Activated CD4-positive, alpha-beta T cell treated with anti-CD3 and anti-CD28 coated beads, Interleukin-2, amount 10 ng/mL, durations not matched to agents 24 days and 14 days (primary cell): ENCODE measurements at regions not wholly inside any gene's neighbourhood (a gene's known extent, or its start where the extent isn't known, plus 50 kb on each side); places are given as distances from the start of the nearest gene placed in this dataset.

ENCODE experiments used
- DNase-seq: peaks from one replicate; pipeline ENCODE4 v3.0.0; 2022
- H3K27ac Mint-ChIP-seq: one replicate; pipeline ENCODE4 v1.8.0; 2022; ENCODE audit warnings: mild to moderate bottlenecking, mixed read lengths
- H3K27me3 Mint-ChIP-seq: one replicate; pipeline ENCODE4 v1.8.0; 2022; ENCODE audit warnings: mixed read lengths
- H3K36me3 Mint-ChIP-seq: one replicate; pipeline ENCODE4 v1.8.0; 2022; ENCODE audit warnings: low read depth, mild to moderate bottlenecking, mixed read lengths
- H3K4me1 Mint-ChIP-seq: one replicate; pipeline ENCODE4 v1.8.0; 2021; ENCODE audit warnings: mixed read lengths
- H3K4me3 Mint-ChIP-seq: one replicate; pipeline ENCODE4 v1.8.0; 2022; ENCODE audit warnings: mild to moderate bottlenecking, moderate library complexity, mixed read lengths
- H3K9me3 Mint-ChIP-seq: one replicate; pipeline ENCODE4 v1.8.0; 2021; ENCODE audit warnings: mixed read lengths
- intact Hi-C: fragments of 100-400 bp; cut with micrococcal nuclease; formaldehyde crosslinking; loops from one replicate; pipeline ENCODE4 v1.15.1; 2023

GRCh38 chr6:151709329-151709728 lies 98.2 kb upstream of the ESR1 start:
- Mint-ChIP-seq H3K27ac (no peak overlapping the region), H3K27me3 (peaks cover 15% of the 10 kb centered on the region)

GRCh38 chr6:151716526-151716932 lies 91.0 kb upstream of the ESR1 start:
- no peak overlapping the region for H3K4me3 Mint-ChIP-seq
- peak; percentile 64 for DNase-seq
- peak overlapping the region; percentile 25 for H3K27ac Mint-ChIP-seq
- H3K27me3 Mint-ChIP-seq: peaks cover 11% of the 10 kb centered on the region
- H3K36me3 Mint-ChIP-seq: peaks cover 37% of the 10 kb centered on the region
- intact Hi-C loops: no loop called here
- H3K9me3 Mint-ChIP-seq: peaks cover 36% of the 10 kb centered on the region
- peaks cover 16% of the 10 kb centered on the region for H3K4me1 Mint-ChIP-seq

More at GRCh38 chr6:151709329-151709728, 98.2 kb upstream of the ESR1 start:
- H3K36me3 Mint-ChIP-seq: peaks cover 20% of the 10 kb centered on the region
- peaks cover 21% of the 10 kb centered on the region for H3K9me3 Mint-ChIP-seq
- H3K4me3 Mint-ChIP-seq: no peak overlapping the region
- intact Hi-C loops: loop anchor here (10.0 kb wide), 1 partner anchor 215 kb away; the partner anchor contains the start of gene CCDC170
- no peak for DNase-seq
- H3K4me1 Mint-ChIP-seq: peaks cover 14% of the 10 kb centered on the region

GRCh38 chr6:151719070-151719469 lies 88.4 kb upstream of the ESR1 start:
- Mint-ChIP-seq H3K36me3 (peaks cover 20% of the 10 kb centered on the region), H3K9me3 (peaks cover 18% of the 10 kb centered on the region), H3K27me3 (peaks cover 11% of the 10 kb centered on the region), H3K4me3 (no peak overlapping the region), H3K27ac (no peak overlapping the region), H3K4me1 (peaks cover 27% of the 10 kb centered on the region)
- no peak for DNase-seq
- intact Hi-C loops: no loop called here

- Mint-ChIP-seq H3K36me3 (peaks cover 3% of the 10 kb centered on the region), H3K27me3 (peaks cover 11% of the 10 kb centered on the region), H3K9me3 (peaks cover 4% of the 10 kb centered on the region), H3K4me1 (peaks cover 28% of the 10 kb centered on the region), H3K27ac (no peak overlapping the region), H3K4me3 (no peak overlapping the region)
- intact Hi-C loops: no loop called here
- no peak for DNase-seq
Measured at GRCh38 chr6:151721146-151721545, 86.3 kb upstream of the ESR1 start.

- peaks cover 3% of the 10 kb centered on the region for H3K36me3 Mint-ChIP-seq
- H3K4me3 Mint-ChIP-seq: no peak overlapping the region
- H3K27me3 Mint-ChIP-seq: peaks cover 11% of the 10 kb centered on the region
- H3K27ac Mint-ChIP-seq: no peak overlapping the region
- intact Hi-C loops: no loop called here
- H3K4me1 Mint-ChIP-seq: peaks cover 26% of the 10 kb centered on the region
- H3K9me3 Mint-ChIP-seq: peaks cover 4% of the 10 kb centered on the region
- DNase-seq: no peak
Measured at GRCh38 chr6:151721671-151722070, 85.8 kb upstream of the ESR1 start.

GRCh38 chr6:151722342-151722741 lies 85.1 kb upstream of the ESR1 start:
- DNase-seq: no peak
- H3K4me3 Mint-ChIP-seq: no peak overlapping the region
- peaks cover 3% of the 10 kb centered on the region for H3K36me3 Mint-ChIP-seq
- H3K9me3 Mint-ChIP-seq: peaks cover 4% of the 10 kb centered on the region
- H3K27ac Mint-ChIP-seq: no peak overlapping the region
- H3K27me3 Mint-ChIP-seq: peaks cover 11% of the 10 kb centered on the region
- intact Hi-C loops: no loop called here
- H3K4me1 Mint-ChIP-seq: peaks cover 26% of the 10 kb centered on the region

- H3K27ac Mint-ChIP-seq: peak overlapping the region; percentile 64
- peaks cover 11% of the 10 kb centered on the region for H3K27me3 Mint-ChIP-seq
- H3K36me3 Mint-ChIP-seq: peaks cover 5% of the 10 kb centered on the region
- peak; percentile 79 for DNase-seq
- intact Hi-C loops: loop anchor here (1.0 kb wide), 5 partner anchors 21 to 448 kb away; no protein-coding TSS in a partner anchor
- H3K4me3 Mint-ChIP-seq: peak overlapping the region; percentile 29
- H3K9me3 Mint-ChIP-seq: peaks cover 4% of the 10 kb centered on the region
- H3K4me1 Mint-ChIP-seq: peaks cover 26% of the 10 kb centered on the region
Measured at GRCh38 chr6:151723152-151723551, 84.3 kb upstream of the ESR1 start.

- peaks cover 4% of the 10 kb centered on the region for H3K36me3 Mint-ChIP-seq
- H3K4me1 Mint-ChIP-seq: peaks cover 5% of the 10 kb centered on the region
- intact Hi-C loops: no loop called here
- H3K27ac Mint-ChIP-seq: no peak overlapping the region
- DNase-seq: no peak
- peaks cover 8% of the 10 kb centered on the region for H3K27me3 Mint-ChIP-seq
- H3K4me3 Mint-ChIP-seq: no peak overlapping the region
- H3K9me3 Mint-ChIP-seq: no peaks in the 10 kb centered on the region
Measured at GRCh38 chr6:151729829-151730495, 77.5 kb upstream of the ESR1 start.

GRCh38 chr6:151730496-151730870 lies 77.0 kb upstream of the ESR1 start:
- no peak overlapping the region for H3K27ac Mint-ChIP-seq
- H3K27me3 Mint-ChIP-seq: peaks cover 8% of the 10 kb centered on the region
- no peak overlapping the region for H3K4me3 Mint-ChIP-seq
- DNase-seq: no peak
- peaks cover 4% of the 10 kb centered on the region for H3K4me1 Mint-ChIP-seq
- H3K9me3 Mint-ChIP-seq: no peaks in the 10 kb centered on the region
- peaks cover 4% of the 10 kb centered on the region for H3K36me3 Mint-ChIP-seq
- intact Hi-C loops: no loop called here

- H3K4me3 Mint-ChIP-seq: no peak overlapping the region
- H3K9me3 Mint-ChIP-seq: no peaks in the 10 kb centered on the region
- H3K36me3 Mint-ChIP-seq: peaks cover 4% of the 10 kb centered on the region
- DNase-seq: no peak
- H3K27me3 Mint-ChIP-seq: peaks cover 8% of the 10 kb centered on the region
- intact Hi-C loops: no loop called here
- no peaks in the 10 kb centered on the region for H3K4me1 Mint-ChIP-seq
- no peak overlapping the region for H3K27ac Mint-ChIP-seq
Measured at GRCh38 chr6:151731313-151731712, 76.2 kb upstream of the ESR1 start.

- intact Hi-C loops: no loop called here
- H3K4me1 Mint-ChIP-seq: no peaks in the 10 kb centered on the region
- H3K4me3 Mint-ChIP-seq: no peak overlapping the region
Measured at GRCh38 chr6:151733680-151734320, 73.7 kb upstream of the ESR1 start.

GRCh38 chr6:151738267-151738666 lies 69.2 kb upstream of the ESR1 start:
- Mint-ChIP-seq H3K27ac (no peak overlapping the region), H3K4me3 (no peak overlapping the region), H3K36me3 (no peaks in the 10 kb centered on the region), H3K4me1 (no peaks in the 10 kb centered on the region), H3K9me3 (no peaks in the 10 kb centered on the region), H3K27me3 (peaks cover 28% of the 10 kb centered on the region)
- no peak for DNase-seq
- intact Hi-C loops: no loop called here

More at GRCh38 chr6:151733680-151734320, 73.7 kb upstream of the ESR1 start:
- Mint-ChIP-seq H3K27ac (no peak overlapping the region), H3K36me3 (no peaks in the 10 kb centered on the region), H3K9me3 (no peaks in the 10 kb centered on the region), H3K27me3 (peaks cover 17% of the 10 kb centered on the region)
- no peak for DNase-seq

- Mint-ChIP-seq H3K27ac (no peak overlapping the region), H3K36me3 (no peaks in the 10 kb centered on the region), H3K4me3 (no peak overlapping the region), H3K27me3 (peaks cover 31% of the 10 kb centered on the region), H3K9me3 (no peaks in the 10 kb centered on the region), H3K4me1 (no peaks in the 10 kb centered on the region)
- intact Hi-C loops: no loop called here
- no peak for DNase-seq
Measured at GRCh38 chr6:151738960-151739359, 68.5 kb upstream of the ESR1 start.

- Mint-ChIP-seq H3K27me3 (peaks cover 32% of the 10 kb centered on the region), H3K36me3 (no peaks in the 10 kb centered on the region), H3K4me3 (no peak overlapping the region), H3K9me3 (peaks cover 9% of the 10 kb centered on the region), H3K27ac (no peak overlapping the region), H3K4me1 (peaks cover 2% of the 10 kb centered on the region)
- DNase-seq: no peak
- intact Hi-C loops: no loop called here
Measured at GRCh38 chr6:151740820-151741219, 66.7 kb upstream of the ESR1 start.
